DMS153 (cell line): ENCODE measurements at regions not wholly inside any gene's neighbourhood (a gene's known extent, or its start where the extent isn't known, plus 50 kb on each side); places are given as distances from the start of the nearest gene placed in this dataset.
"Not testable (repeated sequence)": the region's sequence is repeated elsewhere in the genome, so short reads cannot be mapped to it uniquely, and the experiment has no call there.

ENCODE experiments used
- DNase-seq: peaks from one replicate; lab custom pipeline; 2025; lab: John Stamatoyannopoulos, UW

DNA sequence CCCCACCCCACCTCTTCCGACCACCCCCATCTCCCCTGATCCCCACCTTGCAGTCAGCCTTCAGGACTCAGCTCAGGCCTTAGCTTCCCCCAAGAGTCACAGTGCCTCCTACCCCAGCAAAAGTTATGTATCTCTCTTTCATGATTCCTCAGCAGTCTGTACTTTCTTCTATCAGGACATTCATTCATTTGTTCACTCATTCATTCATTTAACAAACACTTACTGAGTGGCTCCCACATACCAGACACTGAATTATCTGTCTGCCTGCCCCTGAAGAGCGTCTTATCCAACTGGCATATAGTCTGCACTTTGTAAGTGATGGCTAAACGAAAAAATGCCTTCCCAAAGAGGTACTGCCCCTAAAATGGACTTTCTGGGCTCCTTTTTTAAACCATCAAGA lies 114.4 kb upstream of the SLC35F3 start:
- DNase-seq, result no peak

- no peak for DNase-seq
These were observed 113.7 kb upstream of the SLC35F3 start for GRCh38 chr1:233790662-233791371.

- no peak for DNase-seq
These were observed 113.1 kb upstream of the SLC35F3 start for GRCh38 chr1:233791372-233791703.

DNA sequence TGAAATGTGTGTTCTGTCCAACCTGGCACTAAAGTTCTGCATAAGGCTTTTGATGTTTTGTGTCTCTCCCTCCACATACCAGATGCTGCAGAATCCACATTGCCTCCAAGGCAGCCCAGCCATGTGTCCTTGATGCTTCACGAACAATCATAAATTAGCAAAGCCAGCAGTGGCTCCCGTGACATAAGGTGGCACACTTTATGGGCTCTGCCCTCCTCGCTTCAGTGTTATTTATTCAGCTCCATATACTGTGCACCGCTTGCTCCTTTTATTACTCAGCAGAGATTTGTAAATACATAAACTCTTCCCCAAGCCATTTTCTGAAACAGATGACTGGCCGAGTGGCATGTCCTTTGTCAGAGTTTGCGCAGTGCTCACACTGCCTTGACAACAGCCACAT lies 112.8 kb upstream of the SLC35F3 start:
- DNase-seq, result peak; percentile 8

GRCh38 chr1:233794863-233795262 lies 109.6 kb upstream of the SLC35F3 start:
- no peak for DNase-seq

DNA sequence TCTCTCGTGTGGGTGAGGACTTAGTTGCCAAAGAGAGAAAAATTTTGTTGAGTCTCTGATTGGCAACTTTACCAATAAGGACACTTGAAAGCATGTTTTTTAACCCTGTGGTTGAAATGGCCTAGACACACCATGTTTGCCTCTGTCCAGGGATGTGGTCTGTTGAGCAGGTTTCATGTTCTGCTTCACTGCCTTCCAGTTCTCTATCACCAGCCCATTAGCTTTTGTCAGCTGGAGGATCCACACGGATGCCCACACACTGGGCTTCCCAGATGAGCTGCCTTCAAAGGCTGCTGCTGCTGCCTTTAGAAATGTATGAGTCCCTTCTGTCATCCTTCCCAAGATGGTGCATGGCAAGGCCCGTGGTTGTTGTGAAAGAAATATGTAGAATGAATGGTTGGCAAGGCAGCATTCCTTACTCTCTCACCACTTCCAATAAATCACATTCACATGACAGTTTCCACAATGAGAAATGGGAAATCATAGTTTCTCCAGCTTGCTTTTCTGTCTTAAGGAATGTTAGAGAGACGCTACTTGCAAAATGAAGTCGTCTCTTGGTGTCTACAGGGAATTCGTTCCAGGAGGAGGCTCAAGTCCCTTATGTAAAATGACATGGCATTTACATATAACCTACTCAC lies 108.2 kb upstream of the SLC35F3 start:
- DNase-seq, result no peak

- DNase-seq, result no peak
These were observed 101.9 kb upstream of the SLC35F3 start for GRCh38 chr1:233802611-233803010.

GRCh38 chr1:233805786-233806185 lies 98.7 kb upstream of the SLC35F3 start:
- DNase-seq, result no peak

GRCh38 chr1:233815357-233815756 lies 89.1 kb upstream of the SLC35F3 start:
- DNase-seq, result no peak

- no peak for DNase-seq
These were observed 88.6 kb upstream of the SLC35F3 start for GRCh38 chr1:233815865-233816264.

GRCh38 chr1:233816348-233816747 lies 88.1 kb upstream of the SLC35F3 start:
- DNase-seq, result no peak

DNA sequence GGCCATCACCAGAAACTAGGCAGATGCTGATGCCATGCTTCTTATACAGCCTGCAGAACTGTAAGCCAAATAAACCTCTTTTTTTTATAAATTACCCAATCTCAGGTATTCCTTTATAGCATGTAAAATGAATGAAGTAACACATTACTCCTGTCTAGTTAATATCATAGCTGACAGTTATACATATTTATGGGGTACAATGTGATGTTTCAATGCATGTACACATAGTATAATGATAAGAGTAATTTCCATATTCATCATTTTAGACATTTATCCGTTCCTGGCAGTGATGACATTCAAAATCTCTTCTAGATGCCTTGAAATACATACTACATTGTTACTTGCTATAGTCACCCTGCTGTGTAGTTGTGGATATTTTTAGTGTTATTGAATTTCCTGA lies 85.4 kb upstream of the SLC35F3 start:
- DNase-seq, result no peak

GRCh38 chr1:233824179-233824578 lies 80.3 kb upstream of the SLC35F3 start:
- DNase-seq, result not testable (repeated sequence)

GRCh38 chr1:233827937-233828336 lies 76.5 kb upstream of the SLC35F3 start:
- not testable (repeated sequence) for DNase-seq

DNA sequence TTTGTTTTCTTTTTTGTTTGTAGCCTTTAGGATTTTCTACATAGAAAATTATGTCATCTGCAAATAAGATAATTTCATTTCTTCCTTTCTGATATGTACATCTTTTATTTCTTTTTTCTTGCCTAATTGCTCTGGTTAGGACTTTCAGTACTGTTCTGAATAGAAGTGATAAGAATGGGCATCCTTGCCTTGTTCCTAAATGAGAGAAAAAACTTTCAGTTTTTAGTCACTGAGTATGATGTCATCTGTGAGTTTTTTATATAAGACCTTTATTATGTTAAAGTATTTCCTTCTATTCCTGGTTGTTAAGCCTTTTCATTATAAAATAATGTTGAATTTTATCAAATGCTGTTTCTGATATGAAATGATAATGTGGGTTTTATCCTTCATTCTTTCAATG lies 76.0 kb upstream of the SLC35F3 start:
- DNase-seq, result no peak

- DNase-seq, result no peak
These were observed 69.9 kb upstream of the SLC35F3 start for GRCh38 chr1:233834609-233835008.

GRCh38 chr1:233838207-233838606 lies 66.3 kb upstream of the SLC35F3 start:
- not testable (repeated sequence) for DNase-seq

DNA sequence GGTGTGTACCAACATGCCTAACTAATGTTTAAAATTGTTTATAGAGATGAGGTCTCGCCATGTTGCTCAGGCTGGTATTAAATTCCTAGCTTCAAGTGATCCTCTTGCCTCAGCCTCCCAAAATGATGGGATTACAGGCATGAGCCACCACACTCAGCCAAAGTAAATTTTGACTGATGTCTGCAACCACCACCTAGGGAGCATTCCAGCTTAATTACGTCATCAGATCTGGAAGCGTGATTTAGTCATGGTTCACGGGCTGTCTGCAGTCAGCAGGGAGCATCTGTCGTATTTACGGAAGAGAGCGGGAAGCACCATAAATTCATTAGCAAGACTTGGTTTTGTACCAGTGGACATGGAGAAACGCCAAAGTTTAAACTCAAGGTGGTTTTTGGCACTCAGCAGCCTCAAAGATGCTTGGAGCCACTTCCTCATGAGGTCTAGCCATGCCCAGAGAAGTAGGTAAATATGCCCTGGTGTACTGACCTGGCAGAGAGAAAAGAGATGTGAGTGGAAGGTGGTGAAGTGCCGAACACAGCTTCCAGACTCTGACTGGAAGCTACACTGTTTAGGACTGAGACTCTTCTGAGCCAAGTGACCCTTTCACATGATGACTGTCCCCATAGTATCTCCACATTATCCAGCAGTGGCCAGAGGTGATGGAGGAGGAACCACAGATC lies 60.8 kb upstream of the SLC35F3 start:
- DNase-seq, result no peak

GRCh38 chr1:233844275-233844674 lies 60.2 kb upstream of the SLC35F3 start:
- DNase-seq, result no peak

- DNase-seq, result no peak
These were observed 59.8 kb upstream of the SLC35F3 start for GRCh38 chr1:233844692-233845091.
